ENCODE measurements at regions not wholly inside any gene's neighbourhood (a gene's known extent, or its start where the extent isn't known, plus 50 kb on each side); places are given as distances from the start of the nearest gene placed in this dataset.

- TF ChIP-seq CTCF (IDR thresholded peaks at IDR 0.05) = no peak
These were observed 577.1 kb downstream of the HACE1 start for GRCh38 chr6:104282581-104282980.

GRCh38 chr6:104281370-104281769, 578.3 kb downstream of the HACE1 start:
- TF ChIP-seq CTCF (IDR thresholded peaks at IDR 0.05) = no peak

GRCh38 chr6:104268389-104268788, 591.3 kb downstream of the HACE1 start:
- no peak for TF ChIP-seq CTCF (IDR thresholded peaks at IDR 0.05)

- TF ChIP-seq CTCF (IDR thresholded peaks at IDR 0.05) = no peak
These were observed 592.8 kb downstream of the HACE1 start for GRCh38 chr6:104266922-104267321.

GRCh38 chr6:104256646-104257045, 603.1 kb downstream of the HACE1 start:
- TF ChIP-seq CTCF (IDR thresholded peaks at IDR 0.05) = no peak

- no peak for TF ChIP-seq CTCF (IDR thresholded peaks at IDR 0.05)
These were observed 606.5 kb downstream of the HACE1 start for GRCh38 chr6:104253236-104253635.

GRCh38 chr6:104252276-104252675, 607.4 kb downstream of the HACE1 start:
- no peak for TF ChIP-seq CTCF (IDR thresholded peaks at IDR 0.05)

GRCh38 chr6:104251651-104252050, 608.1 kb downstream of the HACE1 start:
- TF ChIP-seq CTCF (IDR thresholded peaks at IDR 0.05) = no peak
